ENCODE measurements at regions not wholly inside any gene's neighbourhood (a gene's known extent, or its start where the extent isn't known, plus 50 kb on each side); places are given as distances from the start of the nearest gene placed in this dataset.

DNA sequence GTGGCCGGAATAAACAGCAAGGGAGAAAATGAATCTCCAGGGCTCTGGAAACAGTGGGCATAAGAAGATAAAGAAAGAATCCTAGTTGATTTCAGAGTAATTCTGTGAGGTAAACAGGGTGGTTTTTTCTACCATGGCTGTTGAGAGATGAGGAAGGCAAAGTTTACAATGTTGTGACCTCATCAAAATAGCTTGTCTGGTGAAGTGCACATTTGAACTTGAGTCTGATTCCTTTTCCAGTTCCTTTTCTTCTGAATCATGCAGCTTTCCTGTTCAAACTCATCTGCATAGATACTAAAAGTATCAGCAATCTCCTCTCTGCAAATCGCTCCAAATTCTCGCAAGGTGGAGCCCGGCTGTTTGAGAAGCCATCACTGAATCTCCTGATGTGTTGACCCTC is 161.7 kb downstream of the PLPP3 start:
- DNase-seq, result no peak

DNA sequence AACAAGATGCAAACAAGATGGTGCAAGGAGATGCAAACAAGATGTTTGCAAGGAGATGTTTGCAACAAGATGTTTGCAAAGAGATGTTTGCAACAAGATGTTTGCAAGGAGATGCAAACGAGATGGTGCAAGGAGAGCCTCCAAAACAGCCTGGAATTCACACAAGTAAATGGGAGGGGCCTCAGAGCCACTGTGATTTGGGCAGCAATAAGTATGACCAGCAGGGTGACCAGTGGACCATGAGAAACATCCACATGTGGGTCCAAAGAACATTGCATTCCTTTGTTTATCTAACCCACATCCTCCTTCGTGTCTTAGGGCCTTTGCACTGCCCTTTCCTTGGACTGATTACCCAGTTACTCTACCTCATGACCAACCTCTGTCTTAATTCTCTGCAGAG is 162.9 kb downstream of the PLPP3 start:
- DNase-seq, result no peak

DNA sequence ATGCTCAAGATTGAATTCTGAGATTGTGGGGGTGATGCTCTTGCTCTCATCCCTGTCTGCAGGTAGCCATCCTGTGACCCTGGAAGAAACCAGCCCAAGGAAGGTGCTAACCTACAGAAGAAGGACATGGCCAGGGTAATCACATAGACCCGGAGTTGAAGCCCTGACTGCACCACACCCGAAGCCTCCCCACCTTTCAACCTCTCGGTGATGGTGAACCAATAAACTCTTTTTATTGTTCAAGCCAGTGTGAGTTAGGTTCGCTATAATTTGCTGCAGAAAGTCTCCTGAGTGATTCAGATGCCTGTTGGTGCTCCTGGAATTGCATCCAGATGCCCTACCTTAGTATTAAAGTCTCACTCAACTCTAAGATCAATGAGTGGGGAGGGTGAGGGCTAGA is 163.6 kb downstream of the PLPP3 start:
- no peak for DNase-seq

DNA sequence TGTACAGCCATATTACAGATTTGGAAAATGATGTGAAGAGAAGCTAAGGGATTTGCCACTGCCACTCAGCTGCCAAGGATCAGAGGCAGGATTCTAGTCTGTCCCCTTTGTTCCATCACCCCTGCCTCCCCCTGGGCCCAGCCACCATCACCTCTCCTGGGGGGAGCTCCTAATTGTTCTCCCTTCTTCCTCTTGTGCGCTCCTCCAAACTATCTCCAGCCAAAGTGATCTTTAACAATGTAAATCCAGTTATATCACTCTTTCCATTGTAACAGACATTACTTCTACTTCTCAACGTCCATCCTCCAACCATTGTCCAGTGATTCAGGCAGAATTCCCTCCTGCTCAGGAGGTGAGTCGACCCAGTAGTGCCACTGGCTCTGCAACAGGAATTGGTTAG is 164.1 kb downstream of the PLPP3 start:
- DNase-seq, result no peak

DNA sequence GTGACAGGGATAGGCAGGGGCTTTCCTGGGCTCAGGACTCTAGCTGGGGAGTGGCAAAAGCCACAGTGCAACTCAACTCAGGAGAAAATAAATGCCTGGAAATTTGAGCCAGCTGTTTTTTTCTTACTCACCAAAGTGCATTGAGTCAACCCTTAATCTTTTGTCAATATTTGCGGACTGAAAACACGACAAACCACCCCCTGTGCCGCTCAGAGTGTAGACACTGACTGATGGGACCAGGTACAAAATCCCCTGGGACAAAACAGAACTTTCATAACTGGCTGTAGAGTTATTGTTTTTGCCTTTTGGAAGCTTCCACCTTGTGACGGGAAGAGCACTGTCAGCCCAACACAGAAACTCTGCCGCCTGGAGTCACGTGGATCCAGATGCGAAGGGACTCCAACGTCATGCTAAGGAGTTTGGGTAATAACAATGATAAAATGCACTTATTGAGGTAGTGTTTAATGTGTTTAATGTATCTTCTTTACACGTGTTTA is 164.6 kb downstream of the PLPP3 start:
- no peak for DNase-seq

DNA sequence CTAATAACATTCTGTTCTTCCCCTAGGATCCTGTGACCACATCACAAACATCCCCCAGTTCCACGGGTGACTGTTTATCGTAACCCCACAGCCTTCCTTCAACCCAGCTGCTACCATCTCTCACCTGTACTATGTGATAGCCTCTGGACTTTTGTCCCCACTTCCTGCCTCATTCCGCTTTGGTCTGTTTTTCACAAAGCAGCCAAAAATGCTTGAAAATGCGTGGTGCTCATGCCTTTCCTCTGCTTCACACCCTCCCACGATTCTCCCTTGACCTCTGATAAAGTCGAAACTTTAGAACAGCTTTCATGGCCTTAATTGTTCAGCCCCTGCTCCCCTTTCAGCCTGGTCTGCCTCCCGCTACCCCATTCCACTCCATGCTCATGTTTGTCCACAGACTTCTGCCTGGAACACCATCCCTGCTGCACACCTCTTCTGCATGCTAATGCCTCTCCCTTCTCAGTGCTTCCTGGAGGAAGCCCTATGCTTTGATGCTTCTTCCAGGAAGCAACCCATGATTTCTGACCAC is 165.6 kb downstream of the PLPP3 start:
- DNase-seq, result no peak

DNA sequence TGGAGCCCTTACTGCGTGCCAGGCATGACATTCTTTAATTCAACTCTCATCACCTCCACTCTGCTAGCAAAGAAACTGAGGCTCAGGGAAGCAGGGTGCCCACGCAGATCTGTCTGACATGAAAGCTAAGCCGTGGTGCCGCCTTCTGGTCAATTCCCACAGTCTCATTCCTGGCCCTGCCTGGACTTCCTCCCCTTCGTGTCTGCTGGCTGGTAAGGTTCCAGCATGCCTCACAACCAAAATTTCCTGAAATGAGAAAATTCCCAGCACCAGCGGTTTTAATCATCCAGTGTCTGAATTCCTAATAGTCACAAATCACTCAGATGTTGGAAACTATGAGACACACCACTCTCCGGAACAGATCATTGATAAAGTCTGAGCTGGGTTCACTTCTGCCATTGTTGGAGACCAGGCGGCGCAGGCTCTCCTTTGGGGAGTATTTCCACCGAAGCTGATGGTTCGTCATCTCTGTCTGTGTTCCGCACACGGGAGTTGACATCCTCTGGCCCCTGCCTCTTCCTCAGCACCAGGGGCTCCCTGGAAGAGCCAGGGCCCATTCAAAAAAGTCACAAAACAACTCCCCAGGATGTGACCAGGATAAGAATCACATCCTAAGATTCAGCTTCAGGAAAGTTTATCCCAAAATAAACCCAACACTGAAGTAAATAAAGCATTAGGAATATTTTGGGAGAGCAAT is 167.7 kb downstream of the PLPP3 start:
- DNase-seq, result no peak

DNA sequence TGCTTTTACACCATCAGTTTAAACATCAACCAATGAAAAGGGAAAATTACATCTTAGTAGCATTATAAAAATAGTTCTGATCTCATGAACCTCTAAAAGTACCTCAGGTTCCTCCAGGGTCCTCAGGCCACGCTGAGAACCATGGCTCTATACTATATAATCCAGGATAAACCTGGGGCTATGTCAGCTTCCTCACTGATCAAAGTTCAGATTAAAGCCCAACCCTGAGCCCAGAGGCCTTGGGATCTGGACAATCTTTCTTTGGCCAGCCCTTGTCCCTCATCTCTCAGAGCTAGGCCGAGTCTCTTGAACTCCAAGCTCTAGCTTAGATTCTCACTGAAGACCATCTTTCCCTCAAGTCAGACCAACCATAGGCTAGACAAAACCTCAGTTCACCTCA is 168.3 kb downstream of the PLPP3 start:
- no peak for DNase-seq

DNA sequence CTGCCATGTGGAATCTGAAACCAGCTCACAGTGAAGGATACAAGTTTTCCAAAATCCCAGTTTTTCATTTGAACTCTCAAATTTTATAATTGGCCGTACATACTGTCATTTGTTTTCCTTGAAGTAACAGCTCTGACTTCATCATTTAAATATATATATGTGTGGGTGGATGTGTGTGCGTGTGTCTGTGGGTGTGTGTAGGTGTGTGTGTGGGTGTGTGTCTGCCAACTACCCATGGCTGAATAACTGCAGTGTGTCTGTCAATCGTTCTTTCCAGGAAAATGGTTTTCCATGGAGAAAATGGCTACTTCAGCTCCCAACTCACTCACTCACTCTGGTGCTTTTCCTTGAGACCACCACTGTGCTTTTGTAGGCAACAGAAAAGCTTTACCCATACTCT is 169.0 kb downstream of the PLPP3 start:
- DNase-seq, result no peak

DNA sequence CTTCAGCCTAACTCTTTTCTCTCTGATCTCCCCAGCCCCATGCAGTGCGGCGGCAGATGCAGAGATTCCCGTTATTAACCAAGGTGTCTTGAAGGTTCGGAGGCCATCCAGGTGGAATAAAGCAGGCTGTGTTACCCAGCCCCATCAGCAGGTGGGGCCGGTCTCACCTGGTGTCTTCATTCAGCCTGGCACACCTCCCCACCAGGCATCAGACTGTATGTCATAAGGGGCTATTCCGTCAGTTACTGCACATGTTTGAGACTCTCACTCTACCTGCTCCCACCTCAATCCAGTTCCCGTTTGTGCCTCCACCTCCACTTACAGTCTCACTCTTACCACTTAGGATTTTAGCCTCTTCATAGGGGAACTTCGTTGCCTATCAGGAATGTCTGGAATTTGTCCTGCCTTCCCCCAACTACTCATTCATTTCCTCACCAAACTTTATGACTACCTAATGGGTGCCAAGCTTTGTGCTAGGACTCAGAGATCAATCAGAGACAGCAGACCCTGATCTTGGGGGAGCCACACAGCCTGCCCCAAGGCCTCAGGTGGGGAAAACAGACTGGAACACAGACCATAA is 170.2 kb downstream of the PLPP3 start:
- DNase-seq, result no peak

DNA sequence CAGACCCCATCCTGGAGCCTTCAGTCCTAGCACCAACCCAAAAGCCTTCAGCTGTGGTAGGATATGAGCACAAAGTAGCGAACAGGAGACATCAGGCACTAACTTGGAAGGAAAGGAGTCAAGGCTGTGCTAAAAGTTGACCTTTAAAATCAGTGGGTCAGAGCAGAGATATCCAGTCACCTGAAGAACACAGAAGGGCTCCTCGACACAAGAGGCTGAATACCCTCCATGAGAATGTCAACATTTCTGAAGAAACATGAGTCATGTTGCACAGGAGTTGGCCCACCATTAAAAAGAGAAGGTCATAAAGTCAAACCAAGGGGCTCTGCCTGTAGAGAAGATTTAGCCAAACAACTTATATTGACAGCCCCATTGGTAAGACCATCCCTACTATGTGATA is 172.5 kb downstream of the PLPP3 start:
- no peak for DNase-seq

DNA sequence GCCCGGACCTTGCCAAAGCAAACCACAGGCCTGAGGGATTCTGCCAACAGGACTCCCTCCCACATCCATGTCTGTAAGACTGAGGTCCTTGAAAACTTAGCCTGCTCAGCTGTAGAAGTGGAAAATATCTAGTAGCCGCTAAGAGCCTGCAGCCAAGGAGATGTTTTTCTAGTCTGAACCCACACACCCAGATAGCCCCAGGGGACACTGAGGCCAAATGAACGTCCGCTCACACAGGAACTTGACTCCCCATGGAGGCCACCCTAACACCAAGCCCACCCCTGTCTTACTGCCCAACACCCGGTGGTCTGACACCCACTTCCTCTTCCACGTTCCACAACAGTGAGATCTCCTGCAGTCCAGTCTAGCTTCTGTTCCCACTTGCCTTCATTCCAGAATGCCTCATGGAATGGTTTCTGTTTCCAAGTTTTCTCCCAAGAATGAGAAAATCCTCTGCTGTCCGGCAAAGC is 174.8 kb downstream of the PLPP3 start:
- DNase-seq, result no peak

DNA sequence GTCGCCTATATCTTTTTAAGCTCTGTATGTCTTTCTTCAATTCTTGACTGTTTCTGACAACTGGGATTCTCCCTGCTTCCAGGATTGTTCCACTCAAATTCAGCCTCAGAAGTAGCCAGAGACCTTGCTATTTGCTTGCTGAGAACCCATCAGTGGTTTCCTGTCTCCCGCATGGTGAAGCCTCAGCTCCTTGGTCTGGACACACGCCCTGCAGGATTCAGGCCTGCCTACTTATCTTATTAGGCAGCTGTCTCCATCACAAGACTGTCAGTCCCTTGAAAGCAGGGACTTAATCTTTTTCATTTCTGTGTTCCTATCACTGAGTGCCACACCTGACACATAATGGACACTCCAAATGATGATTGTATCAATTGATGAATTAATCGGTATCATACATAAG is 175.3 kb downstream of the PLPP3 start:
- no peak for DNase-seq

DNA sequence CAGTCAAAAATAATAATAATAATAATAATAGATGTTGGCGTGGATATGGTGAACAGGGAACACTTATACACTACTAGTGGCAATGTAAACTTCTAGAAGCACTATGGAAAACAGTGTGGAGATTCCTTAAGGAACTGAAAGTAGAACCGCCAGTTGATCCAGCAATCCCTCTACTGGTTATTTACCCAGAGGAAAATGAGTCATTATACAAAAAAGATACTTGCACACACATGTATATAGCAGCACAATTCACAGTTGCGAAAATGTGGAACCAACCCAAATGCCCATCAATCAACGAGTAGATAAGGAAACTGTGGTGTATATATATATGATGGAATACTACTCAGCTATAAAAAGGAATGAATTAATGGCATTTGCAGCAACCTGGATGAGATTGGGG is 176.0 kb downstream of the PLPP3 start:
- DNase-seq, result no peak

DNA sequence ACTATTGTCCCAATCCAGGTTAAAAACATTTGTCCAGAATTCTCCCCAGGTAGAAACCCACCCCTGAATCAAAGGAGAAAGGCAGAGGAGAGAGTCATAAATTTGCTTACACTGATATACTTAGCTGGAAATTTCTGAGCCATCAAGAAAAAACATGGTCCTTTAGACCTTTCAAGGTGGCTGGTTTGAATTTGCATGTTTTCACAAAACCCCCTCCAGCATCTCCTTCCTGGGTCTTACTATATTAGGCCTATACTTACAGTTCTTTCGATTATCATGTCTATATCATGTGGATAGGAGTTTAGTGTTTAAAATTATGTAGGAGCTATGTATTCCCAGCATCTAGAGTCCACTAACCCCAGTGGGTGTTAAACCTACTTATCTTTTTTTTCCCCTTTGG is 178.2 kb downstream of the PLPP3 start:
- DNase-seq, result no peak

DNA sequence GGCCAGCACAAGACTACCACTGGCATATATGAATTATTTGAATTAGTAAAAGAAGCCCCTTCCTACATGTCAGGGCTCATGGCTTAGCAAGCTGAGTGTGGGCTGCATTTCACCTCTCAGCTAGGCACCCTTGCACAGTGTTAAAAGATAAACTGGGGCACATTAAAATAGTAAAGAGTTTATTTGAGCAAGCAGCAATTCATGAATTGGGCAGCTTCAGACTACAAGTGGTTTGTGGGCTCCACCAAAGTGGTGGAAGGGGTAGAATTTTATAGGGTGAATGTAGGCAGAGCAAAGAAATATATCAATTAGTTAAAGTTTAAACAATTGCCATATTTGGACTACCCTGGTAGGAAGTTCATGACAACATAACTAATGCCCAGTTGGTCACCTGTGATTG is 178.8 kb downstream of the PLPP3 start:
- DNase-seq, result no peak

DNA sequence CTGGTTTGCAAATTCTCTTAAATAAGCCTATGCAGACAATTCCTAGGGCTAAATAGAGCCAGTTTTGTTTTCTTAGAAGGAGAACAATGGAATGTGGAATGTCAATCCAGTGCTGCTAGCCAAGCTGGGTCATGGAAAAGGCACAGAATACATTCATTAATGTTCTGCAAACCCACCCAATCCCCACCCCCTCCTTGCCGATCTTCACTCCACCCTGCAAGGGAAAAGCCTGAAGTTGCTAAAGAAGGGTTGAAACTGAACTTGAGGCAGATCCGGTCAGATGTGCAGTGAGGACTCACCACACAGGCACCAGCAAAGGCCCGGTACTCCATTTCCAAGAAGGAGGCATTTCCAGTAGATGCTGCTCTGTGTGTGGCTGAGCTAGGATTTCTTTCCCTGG is 179.6 kb downstream of the PLPP3 start:
- no peak for DNase-seq

DNA sequence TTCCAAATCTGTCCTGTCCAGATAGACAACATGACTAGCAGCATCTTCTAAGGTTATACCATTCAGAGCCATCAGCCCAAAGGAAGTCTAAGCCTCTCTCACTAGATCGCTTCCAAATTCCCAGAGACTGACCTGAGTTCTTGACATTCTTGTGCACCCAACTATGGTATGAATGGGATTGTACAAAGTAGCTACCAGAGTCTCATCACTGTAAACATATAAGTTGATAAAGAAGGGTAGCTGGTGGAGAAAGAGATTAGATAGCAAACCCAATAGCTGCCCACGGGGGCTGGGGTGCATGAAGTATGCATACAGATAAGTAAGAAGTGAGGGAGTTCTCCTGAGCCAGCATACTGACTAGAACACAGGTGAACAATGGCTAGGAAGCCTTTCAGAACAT is 180.0 kb downstream of the PLPP3 start:
- DNase-seq, result no peak

DNA sequence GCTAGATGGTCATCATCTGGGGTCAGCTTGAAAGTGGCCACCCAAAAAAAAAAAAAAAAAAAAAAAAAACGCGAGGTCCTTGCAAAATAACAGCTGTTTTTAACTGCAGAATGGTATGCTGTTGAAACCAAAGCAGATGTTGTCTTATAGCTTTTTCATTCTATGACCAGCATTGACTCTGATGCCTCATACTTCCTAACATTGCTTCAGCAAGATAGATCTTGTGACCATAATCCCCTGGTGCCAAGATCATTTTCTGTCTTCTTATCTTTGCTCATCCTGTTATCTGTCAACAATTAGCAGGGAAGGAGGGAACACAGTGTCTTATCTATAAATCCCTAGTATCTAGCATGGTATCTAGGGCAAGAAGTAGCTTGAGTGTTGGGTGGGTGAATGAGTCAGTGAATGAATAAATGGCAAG is 181.5 kb downstream of the PLPP3 start:
- DNase-seq, result no peak

DNA sequence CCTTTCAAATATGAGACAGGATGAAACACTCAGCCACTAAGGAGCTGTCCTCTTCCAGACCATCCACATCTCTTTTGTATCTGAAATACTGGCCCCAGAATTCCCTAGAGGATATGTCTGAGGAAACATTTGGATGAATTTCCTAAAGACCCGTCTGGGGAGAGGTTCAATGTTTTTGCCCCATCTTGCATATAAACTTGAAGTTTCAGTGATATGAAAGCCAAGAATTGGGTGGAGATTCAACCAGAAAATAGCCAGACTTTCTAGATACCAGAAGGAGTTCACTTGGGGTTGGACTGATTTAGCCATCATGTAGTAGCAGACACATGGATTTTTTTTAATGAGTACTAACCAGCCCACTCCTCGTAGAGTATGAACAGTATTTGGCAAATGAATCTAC is 182.0 kb downstream of the PLPP3 start:
- DNase-seq, result no peak

DNA sequence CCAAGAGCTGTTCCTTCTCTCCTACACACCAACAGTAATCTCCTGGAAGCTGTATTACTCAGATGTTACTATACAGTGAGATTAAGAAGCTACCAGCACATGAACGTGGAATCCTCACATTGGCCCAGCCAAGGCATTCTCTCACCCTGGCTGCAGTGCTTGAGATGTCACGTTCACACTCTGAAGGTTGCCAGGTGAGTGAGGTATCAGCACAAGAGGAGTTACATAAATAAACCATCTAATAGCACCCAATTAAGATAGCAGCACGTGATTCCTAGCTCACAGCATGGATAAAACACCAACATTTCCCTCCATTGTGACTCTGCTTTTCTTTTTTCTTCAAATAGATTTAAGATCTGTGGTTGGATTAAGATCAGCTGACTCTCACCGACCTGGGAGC is 182.8 kb downstream of the PLPP3 start:
- no peak for DNase-seq

DNA sequence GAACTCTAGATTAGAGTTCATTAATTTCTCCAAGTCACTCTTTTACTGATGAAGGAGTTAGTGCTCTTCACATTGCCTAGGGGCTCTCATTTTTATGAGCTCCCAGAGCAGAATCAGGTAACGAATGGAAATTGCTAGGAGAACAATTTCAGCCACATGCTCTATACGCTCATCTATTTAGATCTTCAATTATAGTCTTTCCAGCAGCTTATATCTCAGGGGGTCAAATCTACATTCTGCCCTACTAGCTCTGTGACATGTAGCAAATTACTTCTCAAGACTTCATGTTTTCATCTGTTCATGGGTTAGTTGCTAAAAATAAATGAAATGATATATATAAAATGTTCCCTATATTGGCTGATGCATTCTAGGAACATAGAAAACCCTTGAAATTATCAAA is 183.6 kb downstream of the PLPP3 start:
- no peak for DNase-seq

DNA sequence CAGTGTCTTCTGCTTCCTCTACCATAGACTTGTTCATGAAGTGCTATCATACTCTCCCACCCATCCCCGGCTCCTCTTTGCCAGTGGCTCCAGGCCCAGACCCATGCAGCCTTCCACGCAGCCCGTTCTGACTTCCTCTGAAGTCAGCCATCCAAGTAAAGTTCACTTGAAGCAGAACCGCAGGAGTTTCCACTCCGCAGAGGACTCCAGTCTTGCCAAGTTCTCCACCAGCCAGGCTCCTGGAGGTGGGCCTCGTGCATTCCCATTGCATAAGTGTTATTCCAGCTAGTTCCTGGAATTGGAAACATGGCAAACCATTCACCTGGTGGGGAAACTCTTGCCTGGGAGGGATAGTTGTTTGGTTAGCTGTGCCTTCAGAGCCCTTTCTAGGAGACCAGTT is 185.1 kb downstream of the PLPP3 start:
- DNase-seq, result no peak

DNA sequence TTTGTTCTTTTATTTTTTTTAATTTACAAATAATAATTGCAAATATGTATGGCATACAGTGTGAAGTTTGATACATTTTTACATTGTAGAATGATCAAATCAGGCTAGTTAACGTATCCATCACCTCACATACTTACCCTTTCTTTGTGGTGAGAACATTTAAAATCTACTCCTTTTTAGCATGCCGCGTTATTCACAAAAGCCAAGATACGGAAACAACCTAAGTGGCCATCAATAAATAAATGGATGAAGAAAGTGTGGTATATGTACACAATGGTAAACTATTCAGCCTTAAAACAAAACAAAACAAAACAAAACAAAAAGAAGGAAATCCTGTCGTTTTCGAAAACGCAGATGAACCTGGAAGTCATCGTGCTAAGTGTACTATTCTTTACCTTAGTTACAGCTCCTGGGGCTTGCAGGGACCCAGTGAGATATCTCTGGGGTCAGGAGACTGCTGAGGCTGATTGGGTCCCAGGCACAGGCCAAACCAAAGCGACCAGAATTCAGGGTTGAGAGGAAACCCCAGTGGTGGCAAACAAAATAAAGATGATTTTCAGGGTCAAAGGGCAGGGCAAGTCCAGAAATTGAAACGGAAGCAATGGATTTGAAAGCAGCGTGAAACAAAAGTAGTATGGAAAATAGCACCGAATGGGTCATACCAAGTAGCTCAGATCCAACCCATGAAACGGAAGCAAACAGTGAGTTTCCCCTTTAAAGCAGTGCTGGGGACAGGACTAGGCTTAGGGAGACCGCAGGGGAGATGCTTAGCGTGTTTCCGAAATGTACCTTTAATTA is 188.2 kb downstream of the PLPP3 start:
- no peak for DNase-seq
